ENCODE measurements at regions not wholly inside any gene's neighbourhood (a gene's known extent, or its start where the extent isn't known, plus 50 kb on each side); places are given as distances from the start of the nearest gene placed in this dataset.

DNA sequence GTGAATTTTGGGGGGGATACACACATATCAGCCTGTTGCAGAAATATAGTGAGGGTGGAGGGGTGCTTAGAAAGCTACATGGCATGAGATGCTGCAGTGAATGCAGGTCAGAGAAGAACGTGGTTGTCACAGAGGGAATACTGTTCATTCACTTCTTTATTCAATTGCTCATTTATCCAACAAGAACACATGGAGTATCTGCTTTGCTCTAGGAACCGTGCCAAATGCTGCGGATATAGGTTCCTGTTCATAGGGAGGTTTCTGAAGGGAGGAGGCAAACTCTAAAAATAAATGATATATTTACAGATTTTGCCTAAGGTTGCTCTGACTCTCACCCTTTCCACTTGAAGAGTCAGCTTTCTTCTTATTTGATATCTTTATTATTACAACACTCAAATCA lies 444.3 kb upstream of the CLINT1 start:
- no peak for DNase-seq (ENCODE audit: low read depth)
- TF ChIP-seq, protein P1, sequence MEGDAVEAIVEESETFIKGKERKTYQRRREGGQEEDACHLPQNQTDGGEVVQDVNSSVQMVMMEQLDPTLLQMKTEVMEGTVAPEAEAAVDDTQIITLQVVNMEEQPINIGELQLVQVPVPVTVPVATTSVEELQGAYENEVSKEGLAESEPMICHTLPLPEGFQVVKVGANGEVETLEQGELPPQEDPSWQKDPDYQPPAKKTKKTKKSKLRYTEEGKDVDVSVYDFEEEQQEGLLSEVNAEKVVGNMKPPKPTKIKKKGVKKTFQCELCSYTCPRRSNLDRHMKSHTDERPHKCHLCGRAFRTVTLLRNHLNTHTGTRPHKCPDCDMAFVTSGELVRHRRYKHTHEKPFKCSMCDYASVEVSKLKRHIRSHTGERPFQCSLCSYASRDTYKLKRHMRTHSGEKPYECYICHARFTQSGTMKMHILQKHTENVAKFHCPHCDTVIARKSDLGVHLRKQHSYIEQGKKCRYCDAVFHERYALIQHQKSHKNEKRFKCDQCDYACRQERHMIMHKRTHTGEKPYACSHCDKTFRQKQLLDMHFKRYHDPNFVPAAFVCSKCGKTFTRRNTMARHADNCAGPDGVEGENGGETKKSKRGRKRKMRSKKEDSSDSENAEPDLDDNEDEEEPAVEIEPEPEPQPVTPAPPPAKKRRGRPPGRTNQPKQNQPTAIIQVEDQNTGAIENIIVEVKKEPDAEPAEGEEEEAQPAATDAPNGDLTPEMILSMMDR (IDR thresholded peaks at IDR 0.05; ENCODE audit: insufficient read depth, low read depth, low read length): no peak
- no peak overlapping the region for H3K4me3 ChIP-seq (ENCODE audit: low read depth, low read length)

DNA sequence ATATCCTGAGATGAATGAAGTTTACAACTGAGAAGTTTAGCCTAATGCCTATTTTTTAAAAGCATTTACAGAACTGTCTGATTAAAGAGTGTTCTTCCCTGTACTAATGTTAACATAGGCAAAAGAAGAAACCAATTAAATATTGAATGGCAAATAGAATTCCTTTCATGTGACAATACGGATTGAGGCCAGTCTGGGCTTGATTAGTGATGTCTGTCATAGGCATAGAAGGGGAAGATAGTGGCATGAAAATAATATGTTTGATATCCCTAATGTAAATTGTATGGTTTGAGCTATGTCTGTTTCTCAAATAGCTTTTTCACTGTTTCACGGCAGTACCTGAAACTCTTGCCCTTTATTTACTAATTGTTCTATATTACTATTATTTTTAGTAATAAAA lies 443.1 kb upstream of the CLINT1 start:
- TF ChIP-seq, protein P1 (IDR thresholded peaks at IDR 0.05; ENCODE audit: insufficient read depth, low read depth, low read length): no peak
- no peak for DNase-seq (ENCODE audit: low read depth)
- no peak overlapping the region for H3K4me3 ChIP-seq (ENCODE audit: low read depth, low read length)

- TF ChIP-seq, protein P1 (IDR thresholded peaks at IDR 0.05; ENCODE audit: insufficient read depth, low read depth, low read length): no peak
- DNase-seq (ENCODE audit: low read depth): no peak
- no peak overlapping the region for H3K4me3 ChIP-seq (ENCODE audit: low read depth, low read length)
Measured at GRCh38 chr5:158301186-158301585, 442.2 kb upstream of the CLINT1 start.

DNA sequence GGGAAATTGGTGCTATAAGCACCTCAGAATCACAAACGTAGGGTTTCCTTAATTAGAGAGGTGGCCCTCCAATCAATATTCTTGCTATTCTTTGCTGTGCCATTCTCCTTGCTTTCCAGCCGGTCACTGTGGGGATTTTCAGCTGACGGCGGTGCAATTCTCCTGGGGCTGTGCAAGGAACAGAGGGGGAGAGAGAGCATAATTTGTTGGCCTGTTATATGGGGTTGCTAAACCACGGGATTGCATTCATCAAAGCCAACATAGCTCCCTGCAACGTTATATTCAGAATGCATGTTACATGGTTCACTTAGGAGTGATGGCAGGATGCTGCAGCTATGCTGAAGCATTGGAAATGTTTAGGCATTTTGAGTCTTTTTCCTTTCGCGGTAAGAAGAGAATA lies 441.3 kb upstream of the CLINT1 start:
- no peak for DNase-seq (ENCODE audit: low read depth)
- H3K4me3 ChIP-seq (ENCODE audit: low read depth, low read length): no peak overlapping the region
- TF ChIP-seq, protein P1 (IDR thresholded peaks at IDR 0.05; ENCODE audit: insufficient read depth, low read depth, low read length): no peak

GRCh38 chr5:158297002-158297527 lies 438.1 kb upstream of the CLINT1 start:
- TF ChIP-seq, protein P1 (IDR thresholded peaks at IDR 0.05; ENCODE audit: insufficient read depth, low read depth, low read length): no peak
- DNase-seq (ENCODE audit: low read depth): no peak
- H3K4me3 ChIP-seq (ENCODE audit: low read depth, low read length): no peak overlapping the region

DNA sequence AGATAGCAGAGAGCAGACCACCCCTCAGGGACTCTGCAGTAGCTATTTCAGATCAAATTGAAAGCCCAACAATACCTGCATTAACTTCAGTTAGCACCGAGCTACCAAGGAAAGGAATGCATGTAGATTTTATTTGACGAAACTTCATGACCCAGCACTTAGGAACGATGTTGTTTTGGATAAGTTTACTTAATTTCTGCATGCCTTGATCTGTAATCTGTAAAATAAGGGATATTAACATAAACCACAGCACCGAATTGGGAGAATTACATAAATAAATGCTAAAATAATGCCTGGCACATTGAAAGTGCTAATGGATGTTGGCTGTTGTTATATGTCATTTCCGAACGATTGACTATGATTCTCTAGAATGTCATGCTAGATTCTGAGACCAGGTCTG lies 435.8 kb upstream of the CLINT1 start:
- no peak for DNase-seq (ENCODE audit: low read depth)
- H3K4me3 ChIP-seq (ENCODE audit: low read depth, low read length): no peak overlapping the region
- TF ChIP-seq, protein P1 (IDR thresholded peaks at IDR 0.05; ENCODE audit: insufficient read depth, low read depth, low read length): no peak

DNA sequence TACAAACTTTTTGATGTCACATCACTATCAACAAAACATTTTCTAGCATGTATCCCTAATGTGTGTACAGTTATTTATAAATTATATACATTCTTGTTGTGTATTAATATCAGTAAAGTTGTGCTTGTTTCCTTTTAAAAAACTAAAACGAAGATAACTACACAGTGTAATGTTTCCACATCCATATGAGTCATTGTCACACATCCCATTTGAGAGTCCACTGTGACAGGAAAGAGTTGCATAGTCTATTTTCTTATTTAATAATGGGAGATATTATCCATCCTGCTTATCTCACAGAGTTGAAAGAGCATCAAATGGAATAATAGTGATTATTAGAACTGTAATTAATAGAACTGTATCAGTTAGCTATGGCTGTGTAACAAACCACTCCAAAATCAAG lies 434.0 kb upstream of the CLINT1 start:
- TF ChIP-seq, protein P1 (IDR thresholded peaks at IDR 0.05; ENCODE audit: insufficient read depth, low read depth, low read length): no peak
- no peak for DNase-seq (ENCODE audit: low read depth)
- H3K4me3 ChIP-seq (ENCODE audit: low read depth, low read length): no peak overlapping the region
